Heart right ventricle (tissue), 16 donors: ENCODE measurements at regions not wholly inside any gene's neighbourhood (a gene's known extent, or its start where the extent isn't known, plus 50 kb on each side); places are given as distances from the start of the nearest gene placed in this dataset.

Source experiments
- ATAC-seq, 8 donors: fragments of 200-7000 bp; cut with Tn5 transposase; one replicate each; pipeline ENCODE4 v1.9.1; 2020; ENCODE audit warnings: mild to moderate bottlenecking in 8 of 8, moderate library complexity in 8 of 8, moderate number of reproducible peaks in 1 of 8
- DNase-seq, 2 donors: peaks; one replicate each; pipeline ENCODE4 v3.0.0-alpha.2; 2020
- H3K27ac ChIP-seq, 10 donors: fragments of 200-600 bp; sonication (generic) in 2 of 10; one replicate each; pipeline versions ENCODE4 v1.5.0 to v1.8.0; 2020 to 2022; ENCODE audit warnings: mild to moderate bottlenecking in 3 of 10
- H3K27me3 ChIP-seq, 7 donors: fragments of 200-600 bp; one replicate each; pipeline ENCODE4 v1.8.0; 2021 to 2022; ENCODE audit warnings: mild to moderate bottlenecking in 2 of 7
- H3K36me3 ChIP-seq, 9 donors: fragments of 200-600 bp; sonication (generic) in 1 of 9; one replicate each; pipeline versions ENCODE4 v1.5.0 to v1.8.0; 2020 to 2022; ENCODE audit warnings: mild to moderate bottlenecking in 2 of 9
- H3K4me1 ChIP-seq, 9 donors: fragments of 200-600 bp; sonication (generic) in 1 of 9; one replicate each; pipeline versions ENCODE4 v1.5.0 to v1.8.0; 2020 to 2022; ENCODE audit warnings: mild to moderate bottlenecking in 4 of 9
- H3K4me3 ChIP-seq, 10 donors: fragments of 200-600 bp; sonication (generic) in 2 of 10; one replicate each; pipeline versions ENCODE4 v1.5.0 to v1.8.0; 2020 to 2022; ENCODE audit warnings: mild to moderate bottlenecking in 7 of 10, moderate library complexity in 2 of 10
- H3K9me3 ChIP-seq, 11 donors: fragments of 200-600 bp in 10 of 11; sonication (generic) in 2 of 11; one replicate each; pipeline versions ENCODE4 v1.5.0 to v1.8.0; 2013 to 2022; ENCODE audit warnings: mild to moderate bottlenecking in 2 of 11, control low read depth in 1 of 11, moderate library complexity in 1 of 11
- WGBS, 2 donors: extraction: QIAGEN DNeasy Blood & Tissue Kit; methylation state at CpG; one replicate each; pipeline ENCODE4 v1.1.7; 2013; ENCODE audit warnings: inconsistent platforms in 1 of 2; 5-methylcytosine and 5-hydroxymethylcytosine counted together
- intact Hi-C, 10 donors: fragments of 100-400 bp; cut with DNase I; formaldehyde crosslinking; loops; one replicate each; pipeline versions ENCODE4 v1.11.1 to v1.14.2; 2022
- TF ChIP-seq, protein P1 (sequence below), 9 donors: fragments of 200-600 bp; sonication (generic) in 2 of 9; IDR thresholded peaks; one replicate each; pipeline versions ENCODE4 v1.5.0 to v1.8.0; 2021 to 2022; ENCODE audit warnings: antibody characterized with exemption in 9 of 9, mild to moderate bottlenecking in 5 of 9, moderate library complexity in 1 of 9
- donor health status: Arrhythmogenic right ventricular cardiomyopathy.
- donor health status: ischemic (EF 13 %, LVEDD 7.1; RV severe dilation, severe dysfunction).
- donor health status: healthy with polysubstance abuse.
- donor health status: DM: no; HTN: yes; CAD: no.
- donor health status: DM: no; HTN: no; CAD: no.
- donor health status: ischemic (EF 25% LVEDD 6.9; RV normal size, moderate dysfunction).
- donor health status: ischemic (EF 25% LVEDD 5.7; RV mildly dilated, moderate dysfunction).
- donor health status: healthy.
- donor health status: DM: yes; HTN: yes; CAD: no.
- donor health status: Ischemic cardiomyopathy.
- donor health status: ischemic (EF 35%, LVEDD 5.7; RV mildly dilated, moderate dysfunction).
- donor health status: nonischemic (EF 11% LVEDD 7.7; RV severe dilation, severe dysfunction).
- donor health status: DM: yes; HTN: yes; CAD: no.
- donor health status: PGD.
- donor health status: ischemic (EF 29% LVEDD 5.4; RV normal size, mild dysfunction).
- donor health status: nonischemic (EF 23%, LVEDD 6.1; RV moderate dilation, normal function).

DNA sequence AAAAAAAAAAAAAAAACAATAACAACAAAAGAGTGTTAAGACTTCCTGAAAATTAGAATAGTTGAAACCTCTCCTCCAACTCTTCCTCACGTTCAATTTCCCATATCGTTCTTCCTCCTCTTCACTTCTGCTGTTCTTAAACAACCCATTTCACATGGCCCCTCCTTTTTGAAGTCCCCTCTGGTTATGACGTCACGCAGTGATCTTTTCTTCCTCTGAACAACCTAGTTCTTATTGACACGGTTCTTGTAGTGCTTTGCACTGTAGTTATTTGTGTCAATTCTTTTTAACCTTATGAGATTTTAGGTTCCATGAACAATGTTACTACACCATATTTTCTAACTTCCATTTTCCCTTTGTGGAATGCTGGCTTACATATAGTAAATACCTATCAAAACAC is 69.5 kb upstream of the RGPD4 start:
- H3K9me3 ChIP-seq: peaks cover 0 to 4% (median 0%) of the 10 kb centered on the region in 11 donors
- TF ChIP-seq, protein P1, sequence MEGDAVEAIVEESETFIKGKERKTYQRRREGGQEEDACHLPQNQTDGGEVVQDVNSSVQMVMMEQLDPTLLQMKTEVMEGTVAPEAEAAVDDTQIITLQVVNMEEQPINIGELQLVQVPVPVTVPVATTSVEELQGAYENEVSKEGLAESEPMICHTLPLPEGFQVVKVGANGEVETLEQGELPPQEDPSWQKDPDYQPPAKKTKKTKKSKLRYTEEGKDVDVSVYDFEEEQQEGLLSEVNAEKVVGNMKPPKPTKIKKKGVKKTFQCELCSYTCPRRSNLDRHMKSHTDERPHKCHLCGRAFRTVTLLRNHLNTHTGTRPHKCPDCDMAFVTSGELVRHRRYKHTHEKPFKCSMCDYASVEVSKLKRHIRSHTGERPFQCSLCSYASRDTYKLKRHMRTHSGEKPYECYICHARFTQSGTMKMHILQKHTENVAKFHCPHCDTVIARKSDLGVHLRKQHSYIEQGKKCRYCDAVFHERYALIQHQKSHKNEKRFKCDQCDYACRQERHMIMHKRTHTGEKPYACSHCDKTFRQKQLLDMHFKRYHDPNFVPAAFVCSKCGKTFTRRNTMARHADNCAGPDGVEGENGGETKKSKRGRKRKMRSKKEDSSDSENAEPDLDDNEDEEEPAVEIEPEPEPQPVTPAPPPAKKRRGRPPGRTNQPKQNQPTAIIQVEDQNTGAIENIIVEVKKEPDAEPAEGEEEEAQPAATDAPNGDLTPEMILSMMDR (IDR thresholded peaks at IDR 0.05): no peak
- no peak overlapping the region for H3K27ac ChIP-seq
- ATAC-seq (no peak), DNase-seq (no peak)
- peaks cover 0 to 5% (median 0%) of the 10 kb centered on the region in 7 donors for H3K27me3 ChIP-seq
- no peaks in the 10 kb centered on the region for H3K36me3 ChIP-seq
- H3K4me1 ChIP-seq: no peaks in the 10 kb centered on the region
- intact Hi-C loops: no loop called here
- WGBS, 2 donors: 85 to 86% methylated on average over 5 of the region's 5 CpGs
- no peak overlapping the region for H3K4me3 ChIP-seq

DNA sequence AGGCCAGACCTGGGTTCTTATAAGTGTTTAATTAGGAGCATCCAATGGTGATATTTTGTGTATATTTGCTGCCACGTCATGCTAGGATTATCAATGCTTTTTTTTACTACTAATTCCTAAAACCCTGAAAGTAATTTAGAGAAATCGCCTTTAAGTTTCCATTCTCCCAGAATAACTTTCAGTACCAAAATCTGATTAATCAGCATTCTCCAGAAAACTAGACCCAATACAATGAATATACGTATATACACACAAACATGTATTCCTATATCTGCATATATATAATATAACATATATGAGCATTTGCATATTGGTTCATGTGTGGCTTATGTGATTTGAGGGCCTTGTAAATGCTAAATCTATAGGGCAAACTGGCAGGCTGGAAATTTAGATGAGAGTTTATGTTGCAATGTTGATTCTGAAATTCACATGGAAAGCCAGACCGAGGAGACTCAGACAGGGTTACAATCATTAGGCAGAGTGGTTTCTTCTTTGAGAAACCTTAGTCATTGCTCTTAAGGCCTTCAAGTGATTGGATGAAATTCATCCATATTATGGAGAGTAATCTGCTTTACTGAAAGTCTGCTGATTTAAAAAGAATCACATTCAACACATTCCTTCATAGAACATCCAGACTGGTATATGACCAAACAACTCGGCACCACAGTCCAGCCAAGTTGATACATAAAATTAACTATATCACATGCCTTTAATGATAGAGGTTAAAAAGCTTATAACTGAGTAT is 65.9 kb upstream of the RGPD4 start:
- no peak for DNase-seq
- Histone ChIP-seq H3K4me1 (no peaks in the 10 kb centered on the region), H3K9me3 (peaks cover 0 to 11% (median 0%) of the 10 kb centered on the region in 11 donors), H3K4me3 (no peak overlapping the region), H3K27ac (no peak overlapping the region), H3K36me3 (no peaks in the 10 kb centered on the region), H3K27me3 (peaks cover 0 to 5% (median 0%) of the 10 kb centered on the region in 7 donors)
- ATAC-seq: no peak
- TF ChIP-seq, protein P1 (IDR thresholded peaks at IDR 0.05): no peak
- intact Hi-C loops: loop anchor here in 1 of 10 donors (5.0 kb wide), 1 partner anchor 818 kb away; no protein-coding TSS in a partner anchor
- WGBS, 2 donors: 82 to 84% methylated on average over 5 of the region's 5 CpGs

DNA sequence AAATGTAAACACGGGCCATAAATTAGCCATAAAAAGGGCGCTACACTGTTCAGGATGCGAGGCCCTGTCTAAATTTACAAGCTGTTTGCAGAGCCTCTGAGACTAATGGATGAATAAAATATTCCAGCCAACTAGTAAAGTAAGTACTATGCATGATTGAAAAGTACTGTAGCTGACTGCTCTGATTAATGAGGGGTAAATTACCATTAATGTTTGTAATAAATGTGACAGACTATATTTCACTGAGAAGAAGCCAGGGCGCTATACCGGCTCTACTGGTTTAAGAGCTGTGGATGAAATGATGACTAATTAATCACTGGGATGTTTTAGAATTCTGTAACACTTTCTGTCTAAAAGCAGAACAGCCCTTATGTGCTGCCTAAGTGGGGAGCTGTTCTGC is 54.3 kb upstream of the RGPD4 start:
- TF ChIP-seq, protein P1 (IDR thresholded peaks at IDR 0.05): no peak
- H3K36me3 ChIP-seq: no peaks in the 10 kb centered on the region
- no peak overlapping the region for H3K27ac ChIP-seq
- 88 to 93% methylated on average over 5 of the region's 5 CpGs for WGBS, 2 donors
- no peaks in the 10 kb centered on the region for H3K9me3 ChIP-seq
- H3K27me3 ChIP-seq: peaks cover 0 to 7% (median 0%) of the 10 kb centered on the region in 7 donors
- intact Hi-C loops: no loop called here
- ATAC-seq (no peak), DNase-seq (no peak)
- H3K4me3 ChIP-seq: no peak overlapping the region
- H3K4me1 ChIP-seq: no peaks in the 10 kb centered on the region

DNA sequence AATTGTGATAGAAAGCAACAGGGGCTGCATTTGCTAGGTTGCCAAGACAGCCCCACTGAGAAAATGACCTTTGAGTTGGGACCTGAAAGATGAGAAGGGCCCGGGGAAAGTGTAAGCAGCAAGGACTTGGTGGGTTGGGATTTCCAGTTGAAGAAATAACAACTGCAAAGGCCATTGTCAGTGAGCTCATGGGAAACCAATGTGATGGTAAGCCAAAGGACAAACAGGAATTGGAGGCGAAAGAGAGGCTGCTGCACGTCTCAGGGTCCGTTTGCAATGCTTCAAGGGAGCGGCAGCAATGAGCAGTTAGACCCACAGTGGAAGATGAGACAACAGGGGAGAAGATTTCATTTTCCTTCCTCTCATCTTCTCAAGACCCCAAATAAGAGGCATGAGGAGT is 51.5 kb upstream of the RGPD4 start:
- TF ChIP-seq, protein P1 (IDR thresholded peaks at IDR 0.05): no peak
- no peak overlapping the region for H3K4me3 ChIP-seq
- 70 to 86% methylated on average over 5 of the region's 5 CpGs for WGBS, 2 donors
- DNase-seq (no peak), ATAC-seq (no peak)
- H3K4me1 ChIP-seq: no peaks in the 10 kb centered on the region
- H3K27ac ChIP-seq: no peak overlapping the region
- H3K9me3 ChIP-seq: no peaks in the 10 kb centered on the region
- H3K36me3 ChIP-seq: no peaks in the 10 kb centered on the region
- intact Hi-C loops: no loop called here
- peaks cover 0 to 8% (median 3%) of the 10 kb centered on the region in 7 donors for H3K27me3 ChIP-seq
